ENCODE measurements at regions not wholly inside any gene's neighbourhood (a gene's known extent, or its start where the extent isn't known, plus 50 kb on each side); places are given as distances from the start of the nearest gene placed in this dataset.

GRCh38 chrX:115898382-115899001 lies 272.1 kb upstream of the AGTR2 start:
- Histone ChIP-seq H3K9me3 (ENCODE audit: severe bottlenecking) (no peaks in the 10 kb centered on the region), H3K36me3 (no peaks in the 10 kb centered on the region), H3K4me3 (ENCODE audit: low read depth, low read length) (peak overlapping the region; percentile 36), H3K27ac (peak overlapping the region; percentile 75), H3K27me3 (ENCODE audit: insufficient read depth, low read depth, severe bottlenecking) (no peaks in the 10 kb centered on the region)
- peak; percentile 97 for DNase-seq
- peak; percentile 84 for TF ChIP-seq CTCF (IDR thresholded peaks at IDR 0.05; ENCODE audit: low read depth, low read length)

GRCh38 chrX:115900425-115900824 lies 270.1 kb upstream of the AGTR2 start:
- Histone ChIP-seq H3K36me3 (no peaks in the 10 kb centered on the region), H3K27me3 (ENCODE audit: insufficient read depth, low read depth, severe bottlenecking) (no peaks in the 10 kb centered on the region), H3K27ac (no peak overlapping the region), H3K9me3 (ENCODE audit: severe bottlenecking) (no peaks in the 10 kb centered on the region), H3K4me3 (ENCODE audit: low read depth, low read length) (no peak overlapping the region)
- no peak for TF ChIP-seq CTCF (IDR thresholded peaks at IDR 0.05; ENCODE audit: low read depth, low read length)
- no peak for DNase-seq

GRCh38 chrX:115901241-115901640 lies 269.3 kb upstream of the AGTR2 start:
- no peak overlapping the region for H3K27ac ChIP-seq
- H3K4me3 ChIP-seq (ENCODE audit: low read depth, low read length) = no peak overlapping the region
- H3K27me3 ChIP-seq (ENCODE audit: insufficient read depth, low read depth, severe bottlenecking) = no peaks in the 10 kb centered on the region
- TF ChIP-seq CTCF (IDR thresholded peaks at IDR 0.05; ENCODE audit: low read depth, low read length) = no peak
- no peak for DNase-seq
- no peaks in the 10 kb centered on the region for H3K9me3 ChIP-seq (ENCODE audit: severe bottlenecking)
- no peaks in the 10 kb centered on the region for H3K36me3 ChIP-seq

- Histone ChIP-seq H3K9me3 (ENCODE audit: severe bottlenecking) (no peaks in the 10 kb centered on the region), H3K4me3 (ENCODE audit: low read depth, low read length) (no peak overlapping the region), H3K27me3 (ENCODE audit: insufficient read depth, low read depth, severe bottlenecking) (no peaks in the 10 kb centered on the region), H3K27ac (no peak overlapping the region), H3K36me3 (no peaks in the 10 kb centered on the region)
- TF ChIP-seq CTCF (IDR thresholded peaks at IDR 0.05; ENCODE audit: low read depth, low read length) = no peak
- no peak for DNase-seq
Measured at GRCh38 chrX:115902995-115903394, 267.5 kb upstream of the AGTR2 start.

- TF ChIP-seq CTCF (IDR thresholded peaks at IDR 0.05; ENCODE audit: low read depth, low read length) = peak; percentile 61
- Histone ChIP-seq H3K9me3 (ENCODE audit: severe bottlenecking) (no peaks in the 10 kb centered on the region), H3K4me3 (ENCODE audit: low read depth, low read length) (no peak overlapping the region), H3K27me3 (ENCODE audit: insufficient read depth, low read depth, severe bottlenecking) (no peaks in the 10 kb centered on the region), H3K27ac (no peak overlapping the region), H3K36me3 (no peaks in the 10 kb centered on the region)
- peak; percentile 53 for DNase-seq
Measured at GRCh38 chrX:115906276-115906675, 264.3 kb upstream of the AGTR2 start.

GRCh38 chrX:115906881-115907280 lies 263.7 kb upstream of the AGTR2 start:
- Histone ChIP-seq H3K27me3 (ENCODE audit: insufficient read depth, low read depth, severe bottlenecking) (no peaks in the 10 kb centered on the region), H3K9me3 (ENCODE audit: severe bottlenecking) (no peaks in the 10 kb centered on the region), H3K4me3 (ENCODE audit: low read depth, low read length) (no peak overlapping the region), H3K36me3 (no peaks in the 10 kb centered on the region), H3K27ac (no peak overlapping the region)
- TF ChIP-seq CTCF (IDR thresholded peaks at IDR 0.05; ENCODE audit: low read depth, low read length) = no peak
- no peak for DNase-seq

All from WERI-Rb-1 (cell line).